GM10266 (cell line): ENCODE measurements at regions not wholly inside any gene's neighbourhood (a gene's known extent, or its start where the extent isn't known, plus 50 kb on each side); places are given as distances from the start of the nearest gene placed in this dataset.

Experiments
- DNase-seq: peaks from one replicate; pipeline ENCODE4 v3.0.0; 2012; ENCODE audit errors: extremely low spot score
- TF ChIP-seq, protein P1 (sequence below): IDR thresholded peaks from 2 replicates; pipeline ENCODE4 v1.5.1; 2012; ENCODE audit warnings: mild to moderate bottlenecking, low read depth; ENCODE audit not compliant: control insufficient read depth, insufficient read depth; ENCODE audit errors: missing control alignments

DNA sequence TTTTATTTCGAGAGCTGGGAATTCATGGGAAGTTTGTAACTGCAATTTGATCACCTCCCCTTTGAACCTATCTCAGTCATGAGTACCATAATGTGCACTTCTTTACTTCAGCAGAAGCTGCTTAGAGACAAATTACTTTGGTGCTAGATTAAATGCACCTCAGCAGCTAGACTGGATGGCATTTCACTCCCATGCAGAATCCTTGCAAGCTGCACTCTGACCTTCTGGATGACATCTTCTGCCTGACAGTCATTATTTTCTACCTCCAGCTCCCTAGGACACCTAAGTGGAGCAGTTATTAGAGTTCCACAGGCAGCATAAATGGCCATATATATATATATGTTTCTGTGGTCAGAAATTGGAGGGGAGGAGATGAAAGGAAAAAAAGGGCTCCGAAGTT, 366.0 kb upstream of the TMPRSS15 start:
- TF ChIP-seq, protein P1, sequence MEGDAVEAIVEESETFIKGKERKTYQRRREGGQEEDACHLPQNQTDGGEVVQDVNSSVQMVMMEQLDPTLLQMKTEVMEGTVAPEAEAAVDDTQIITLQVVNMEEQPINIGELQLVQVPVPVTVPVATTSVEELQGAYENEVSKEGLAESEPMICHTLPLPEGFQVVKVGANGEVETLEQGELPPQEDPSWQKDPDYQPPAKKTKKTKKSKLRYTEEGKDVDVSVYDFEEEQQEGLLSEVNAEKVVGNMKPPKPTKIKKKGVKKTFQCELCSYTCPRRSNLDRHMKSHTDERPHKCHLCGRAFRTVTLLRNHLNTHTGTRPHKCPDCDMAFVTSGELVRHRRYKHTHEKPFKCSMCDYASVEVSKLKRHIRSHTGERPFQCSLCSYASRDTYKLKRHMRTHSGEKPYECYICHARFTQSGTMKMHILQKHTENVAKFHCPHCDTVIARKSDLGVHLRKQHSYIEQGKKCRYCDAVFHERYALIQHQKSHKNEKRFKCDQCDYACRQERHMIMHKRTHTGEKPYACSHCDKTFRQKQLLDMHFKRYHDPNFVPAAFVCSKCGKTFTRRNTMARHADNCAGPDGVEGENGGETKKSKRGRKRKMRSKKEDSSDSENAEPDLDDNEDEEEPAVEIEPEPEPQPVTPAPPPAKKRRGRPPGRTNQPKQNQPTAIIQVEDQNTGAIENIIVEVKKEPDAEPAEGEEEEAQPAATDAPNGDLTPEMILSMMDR, result no peak
- DNase-seq, result no peak

DNA sequence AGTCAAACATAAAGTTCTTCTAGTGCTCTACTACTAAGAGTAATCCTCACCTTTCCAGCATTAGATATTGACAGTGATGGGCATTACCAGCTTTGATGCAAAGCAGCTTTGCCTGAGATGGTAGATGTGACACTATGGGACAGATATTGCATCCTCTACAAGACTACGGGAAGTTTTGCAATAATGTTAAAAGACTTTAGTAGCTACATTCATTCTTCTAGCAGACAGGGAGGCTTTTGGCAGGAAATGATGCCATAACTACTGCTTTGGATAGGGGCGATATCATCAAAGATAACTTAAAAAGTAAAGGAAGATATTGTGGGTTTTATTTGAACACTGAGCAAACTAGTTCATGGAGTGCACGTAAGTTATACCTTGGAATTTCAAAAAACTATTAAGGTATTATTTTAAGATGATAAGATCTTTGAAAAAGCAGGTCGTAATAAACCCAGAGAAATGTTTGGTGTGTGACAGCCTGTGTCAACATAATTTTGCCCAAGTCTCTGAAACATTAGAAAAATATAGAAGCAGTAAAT, 368.3 kb upstream of the TMPRSS15 start:
- TF ChIP-seq, protein P1, result no peak
- DNase-seq, result no peak

DNA sequence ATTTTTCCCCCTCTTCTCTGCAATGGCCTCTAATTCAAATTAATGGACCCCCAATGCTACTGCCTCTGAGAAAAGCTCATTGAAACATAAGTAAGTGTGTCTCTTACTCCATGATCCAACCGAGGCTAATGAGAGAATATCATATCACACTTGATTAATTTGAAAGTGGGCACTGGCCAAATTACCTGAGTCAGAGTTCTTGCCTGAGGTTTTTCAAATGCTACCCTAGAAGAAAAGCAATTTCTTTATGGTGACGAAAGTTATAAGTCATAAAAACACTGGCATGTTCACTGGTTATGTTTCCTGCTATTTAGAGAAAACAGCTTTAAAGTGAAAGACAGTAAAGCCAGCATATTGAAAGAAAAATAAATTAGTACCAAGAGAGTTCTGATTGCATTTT, 368.8 kb upstream of the TMPRSS15 start:
- no peak for DNase-seq
- TF ChIP-seq, protein P1, result no peak

DNA sequence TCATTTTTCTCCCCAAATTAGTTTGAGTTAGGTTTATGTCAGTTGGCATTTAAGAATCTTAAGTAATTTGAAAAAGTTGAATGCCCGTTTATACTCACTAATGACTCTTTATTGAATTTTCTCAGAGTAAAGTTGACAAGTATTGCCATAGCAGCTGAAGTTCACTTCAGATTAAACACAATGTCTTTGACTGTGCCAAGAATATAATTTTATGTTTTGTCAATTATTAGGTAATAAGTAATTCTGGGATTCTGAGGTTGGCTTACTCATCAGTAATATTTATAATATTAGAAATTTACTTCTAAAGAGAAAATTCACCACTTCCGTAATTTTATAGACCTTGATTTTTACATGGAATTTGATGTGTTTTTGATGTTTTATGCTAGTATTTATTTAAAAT, 369.3 kb upstream of the TMPRSS15 start:
- no peak for DNase-seq
- TF ChIP-seq, protein P1, result no peak

- TF ChIP-seq, protein P1, result no peak
- DNase-seq, result no peak
These were observed 373.4 kb upstream of the TMPRSS15 start for GRCh38 chr21:18776936-18777335.

DNA sequence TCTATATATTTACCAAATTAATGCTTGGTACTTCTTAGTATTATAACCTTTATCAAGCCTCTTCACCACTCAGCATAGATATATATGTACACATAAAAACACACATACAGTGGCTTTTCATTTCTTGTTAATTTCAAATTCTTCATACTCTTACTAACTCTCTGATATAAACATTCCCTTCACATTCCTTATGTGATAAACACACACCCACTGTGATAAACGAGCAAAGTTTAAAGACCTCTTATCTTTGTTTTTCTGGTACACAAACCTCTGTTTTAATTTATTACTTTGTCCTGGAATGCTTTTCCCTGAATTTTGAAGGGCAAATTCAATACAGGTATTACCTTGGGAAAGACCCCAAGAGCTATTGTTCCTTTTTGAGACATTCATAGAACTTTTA, 379.1 kb upstream of the TMPRSS15 start:
- TF ChIP-seq, protein P1, result no peak

DNA sequence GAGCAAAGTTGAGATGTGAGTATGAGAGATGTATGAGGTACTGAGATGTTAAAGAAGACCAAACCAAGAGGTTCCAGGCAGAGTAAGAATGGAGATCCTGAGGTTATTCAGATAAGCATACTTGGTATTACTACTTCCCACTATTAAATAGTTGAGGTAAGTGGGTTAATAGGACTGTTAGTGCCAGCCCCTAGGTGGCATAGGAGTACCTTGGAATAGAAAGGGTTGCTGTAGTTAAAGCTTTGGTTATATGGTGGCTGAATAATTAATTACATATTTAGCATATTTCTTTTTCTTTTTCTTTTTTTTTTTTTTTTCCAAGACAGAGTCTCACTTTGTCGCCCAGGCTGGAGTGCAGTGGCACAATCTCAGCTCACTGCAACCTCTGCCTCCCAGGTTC, 397.9 kb upstream of the TMPRSS15 start:
- DNase-seq, result no peak
- TF ChIP-seq, protein P1, result no peak

More for the DNA sequence above, 379.1 kb upstream of the TMPRSS15 start:
- no peak for DNase-seq
